C4-2B (cell line): ENCODE measurements at regions not wholly inside any gene's neighbourhood (a gene's known extent, or its start where the extent isn't known, plus 50 kb on each side); places are given as distances from the start of the nearest gene placed in this dataset.

Experiments used
- CTCF ChIP-seq: fragments of 450-650 bp; conservative IDR thresholded peaks from 2 replicates; pipeline ENCODE4 v1.5.1; 2017; ENCODE audit warnings: mild to moderate bottlenecking
- ZFX ChIP-seq: fragments of 450-650 bp; IDR thresholded peaks from 2 replicates; pipeline ENCODE4 v1.6.1; 2017

- TF ChIP-seq CTCF = no peak
- no peak for TF ChIP-seq ZFX
Measured at GRCh38 chr4:160319221-160319867, 1216.5 kb downstream of the RAPGEF2 start.
